ENCODE measurements at regions not wholly inside any gene's neighbourhood (a gene's known extent, or its start where the extent isn't known, plus 50 kb on each side); places are given as distances from the start of the nearest gene placed in this dataset.

DNA sequence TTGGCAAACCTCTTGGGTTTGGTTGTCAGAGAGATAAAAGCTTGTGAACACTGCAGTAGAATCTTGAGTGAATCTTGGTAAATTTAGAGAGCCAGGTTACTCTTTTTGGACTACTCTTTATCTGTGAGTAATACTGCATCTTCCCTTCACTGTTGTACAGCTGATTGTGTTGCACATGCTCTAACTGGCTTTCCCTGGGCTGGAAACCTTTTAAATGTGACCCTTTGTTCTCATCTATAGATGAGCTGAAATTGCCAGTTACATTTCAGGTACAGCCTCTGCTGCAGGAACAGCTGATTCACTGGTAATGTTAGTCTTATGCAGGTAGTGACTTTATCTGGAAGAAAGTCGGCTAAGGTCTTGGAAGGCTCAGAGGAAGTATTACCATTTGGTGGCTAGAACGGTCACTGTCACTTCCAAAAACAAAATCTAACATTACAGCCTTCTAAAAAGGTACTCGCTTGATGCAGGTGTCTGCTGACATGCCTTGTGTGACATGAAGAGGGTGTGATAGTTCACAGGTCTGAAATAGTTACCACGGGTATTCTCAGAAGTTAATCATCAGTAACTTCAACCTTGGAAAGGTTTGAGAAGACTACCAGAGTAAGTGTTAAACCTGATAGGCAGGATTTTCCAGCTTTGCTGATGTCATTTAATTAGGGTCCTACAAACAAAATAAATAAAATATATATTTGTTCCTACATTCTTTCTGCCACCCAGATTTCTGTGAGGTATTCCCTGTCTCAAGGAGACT is 851.1 kb downstream of the SLC4A3 start:
- TF ChIP-seq, protein P1, sequence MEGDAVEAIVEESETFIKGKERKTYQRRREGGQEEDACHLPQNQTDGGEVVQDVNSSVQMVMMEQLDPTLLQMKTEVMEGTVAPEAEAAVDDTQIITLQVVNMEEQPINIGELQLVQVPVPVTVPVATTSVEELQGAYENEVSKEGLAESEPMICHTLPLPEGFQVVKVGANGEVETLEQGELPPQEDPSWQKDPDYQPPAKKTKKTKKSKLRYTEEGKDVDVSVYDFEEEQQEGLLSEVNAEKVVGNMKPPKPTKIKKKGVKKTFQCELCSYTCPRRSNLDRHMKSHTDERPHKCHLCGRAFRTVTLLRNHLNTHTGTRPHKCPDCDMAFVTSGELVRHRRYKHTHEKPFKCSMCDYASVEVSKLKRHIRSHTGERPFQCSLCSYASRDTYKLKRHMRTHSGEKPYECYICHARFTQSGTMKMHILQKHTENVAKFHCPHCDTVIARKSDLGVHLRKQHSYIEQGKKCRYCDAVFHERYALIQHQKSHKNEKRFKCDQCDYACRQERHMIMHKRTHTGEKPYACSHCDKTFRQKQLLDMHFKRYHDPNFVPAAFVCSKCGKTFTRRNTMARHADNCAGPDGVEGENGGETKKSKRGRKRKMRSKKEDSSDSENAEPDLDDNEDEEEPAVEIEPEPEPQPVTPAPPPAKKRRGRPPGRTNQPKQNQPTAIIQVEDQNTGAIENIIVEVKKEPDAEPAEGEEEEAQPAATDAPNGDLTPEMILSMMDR (IDR thresholded peaks at IDR 0.05), result no peak
- TF ChIP-seq POLR2A (IDR thresholded peaks at IDR 0.05), result no peak
